HG03103 (cell line): ENCODE measurements at regions not wholly inside any gene's neighbourhood (a gene's known extent, or its start where the extent isn't known, plus 50 kb on each side); places are given as distances from the start of the nearest gene placed in this dataset.

Experiments
- ATAC-seq: cut with Tn5 transposase; IDR thresholded peaks from one replicate; pipeline ENCODE4 v1.9.1; 2021; ENCODE audit warnings: low read depth; ENCODE audit not compliant: unreplicated experiment

GRCh38 chrX:79300856-79301255, 66.3 kb downstream of the ITM2A start:
- ATAC-seq = no peak

- ATAC-seq = no peak
Measured at GRCh38 chrX:79290596-79290995, 76.5 kb downstream of the ITM2A start.

- ATAC-seq = no peak
Measured at GRCh38 chrX:79288733-79289132, 78.4 kb downstream of the ITM2A start.

GRCh38 chrX:79287724-79288123, 79.4 kb downstream of the ITM2A start:
- ATAC-seq = no peak

- ATAC-seq = no peak
Measured at GRCh38 chrX:79281775-79282174, 85.4 kb downstream of the ITM2A start.

GRCh38 chrX:79270401-79270800, 96.7 kb downstream of the ITM2A start:
- ATAC-seq = peak; percentile 94

- no peak for ATAC-seq
Measured at GRCh38 chrX:79268788-79269187, 98.3 kb downstream of the ITM2A start.

GRCh38 chrX:79266702-79267101, 100.4 kb downstream of the ITM2A start:
- no peak for ATAC-seq

- no peak for ATAC-seq
Measured at GRCh38 chrX:79263550-79263949, 103.6 kb downstream of the ITM2A start.

- ATAC-seq = peak; percentile 92
Measured at GRCh38 chrX:79259073-79259689, 108.0 kb downstream of the ITM2A start.

- ATAC-seq = no peak
Measured at GRCh38 chrX:79243691-79244090, 99.2 kb downstream of the GPR174 start.

GRCh38 chrX:79235899-79236298, 91.4 kb downstream of the GPR174 start:
- ATAC-seq = no peak

- ATAC-seq = no peak
Measured at GRCh38 chrX:79231662-79232061, 87.2 kb downstream of the GPR174 start.
